ENCODE measurements at regions not wholly inside any gene's neighbourhood (a gene's known extent, or its start where the extent isn't known, plus 50 kb on each side); places are given as distances from the start of the nearest gene placed in this dataset.

DNA sequence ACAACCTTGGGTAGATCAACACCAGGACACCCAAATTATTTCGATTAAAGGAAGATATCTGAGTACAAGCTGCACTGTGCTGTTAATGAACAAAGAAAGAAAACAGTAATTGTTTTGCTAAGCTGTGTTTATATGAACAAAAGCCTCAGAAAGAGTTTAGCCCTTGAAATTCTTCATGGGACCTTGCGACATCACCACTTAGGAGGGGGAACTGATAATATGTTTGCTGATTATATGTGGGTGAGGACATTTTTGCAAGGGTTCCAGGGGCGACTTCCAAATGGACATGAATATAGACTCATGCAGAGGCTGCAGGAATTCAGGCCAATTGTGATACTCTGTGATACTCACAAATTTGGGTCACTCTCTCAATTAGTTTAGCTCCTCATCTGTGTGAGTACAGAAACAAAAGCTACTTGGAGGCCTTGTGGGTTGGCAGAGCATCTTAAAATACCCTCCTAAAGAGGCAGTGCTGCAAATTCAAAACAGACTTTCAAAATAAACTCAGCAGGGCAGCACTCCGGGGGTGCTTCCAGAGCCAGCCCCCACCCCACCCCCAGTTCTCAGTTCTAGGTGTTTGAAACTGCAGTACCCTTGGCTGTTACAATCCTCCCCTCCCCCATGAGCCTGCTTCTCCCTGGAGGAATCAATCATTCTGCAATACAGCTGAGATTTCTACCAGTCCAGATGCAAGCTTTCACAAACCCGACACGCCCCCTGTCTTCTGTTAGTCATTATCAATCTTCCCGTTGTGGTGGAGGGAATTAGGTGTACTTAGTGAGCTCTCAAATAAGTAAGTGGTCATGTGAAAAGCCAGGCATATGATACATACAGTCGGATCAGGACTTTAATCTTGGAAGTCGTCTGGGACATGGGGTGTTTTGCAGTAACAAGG is 97.0 kb upstream of the MBNL2 start:
- Histone ChIP-seq H3K27me3 (ENCODE audit: control insufficient read depth, insufficient read depth, low read length) (no peaks in the 10 kb centered on the region), H3K36me3 (ENCODE audit: control insufficient read depth, insufficient read depth, low read length) (no peaks in the 10 kb centered on the region), H3K4me3 (ENCODE audit: low read depth, low read length) (no peak overlapping the region)
- peak; percentile 56 for DNase-seq (ENCODE audit: low read depth)
- TF ChIP-seq, protein P1, sequence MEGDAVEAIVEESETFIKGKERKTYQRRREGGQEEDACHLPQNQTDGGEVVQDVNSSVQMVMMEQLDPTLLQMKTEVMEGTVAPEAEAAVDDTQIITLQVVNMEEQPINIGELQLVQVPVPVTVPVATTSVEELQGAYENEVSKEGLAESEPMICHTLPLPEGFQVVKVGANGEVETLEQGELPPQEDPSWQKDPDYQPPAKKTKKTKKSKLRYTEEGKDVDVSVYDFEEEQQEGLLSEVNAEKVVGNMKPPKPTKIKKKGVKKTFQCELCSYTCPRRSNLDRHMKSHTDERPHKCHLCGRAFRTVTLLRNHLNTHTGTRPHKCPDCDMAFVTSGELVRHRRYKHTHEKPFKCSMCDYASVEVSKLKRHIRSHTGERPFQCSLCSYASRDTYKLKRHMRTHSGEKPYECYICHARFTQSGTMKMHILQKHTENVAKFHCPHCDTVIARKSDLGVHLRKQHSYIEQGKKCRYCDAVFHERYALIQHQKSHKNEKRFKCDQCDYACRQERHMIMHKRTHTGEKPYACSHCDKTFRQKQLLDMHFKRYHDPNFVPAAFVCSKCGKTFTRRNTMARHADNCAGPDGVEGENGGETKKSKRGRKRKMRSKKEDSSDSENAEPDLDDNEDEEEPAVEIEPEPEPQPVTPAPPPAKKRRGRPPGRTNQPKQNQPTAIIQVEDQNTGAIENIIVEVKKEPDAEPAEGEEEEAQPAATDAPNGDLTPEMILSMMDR (IDR thresholded peaks at IDR 0.05; ENCODE audit: insufficient read depth, low read length, poor library complexity, severe bottlenecking), result no peak

DNA sequence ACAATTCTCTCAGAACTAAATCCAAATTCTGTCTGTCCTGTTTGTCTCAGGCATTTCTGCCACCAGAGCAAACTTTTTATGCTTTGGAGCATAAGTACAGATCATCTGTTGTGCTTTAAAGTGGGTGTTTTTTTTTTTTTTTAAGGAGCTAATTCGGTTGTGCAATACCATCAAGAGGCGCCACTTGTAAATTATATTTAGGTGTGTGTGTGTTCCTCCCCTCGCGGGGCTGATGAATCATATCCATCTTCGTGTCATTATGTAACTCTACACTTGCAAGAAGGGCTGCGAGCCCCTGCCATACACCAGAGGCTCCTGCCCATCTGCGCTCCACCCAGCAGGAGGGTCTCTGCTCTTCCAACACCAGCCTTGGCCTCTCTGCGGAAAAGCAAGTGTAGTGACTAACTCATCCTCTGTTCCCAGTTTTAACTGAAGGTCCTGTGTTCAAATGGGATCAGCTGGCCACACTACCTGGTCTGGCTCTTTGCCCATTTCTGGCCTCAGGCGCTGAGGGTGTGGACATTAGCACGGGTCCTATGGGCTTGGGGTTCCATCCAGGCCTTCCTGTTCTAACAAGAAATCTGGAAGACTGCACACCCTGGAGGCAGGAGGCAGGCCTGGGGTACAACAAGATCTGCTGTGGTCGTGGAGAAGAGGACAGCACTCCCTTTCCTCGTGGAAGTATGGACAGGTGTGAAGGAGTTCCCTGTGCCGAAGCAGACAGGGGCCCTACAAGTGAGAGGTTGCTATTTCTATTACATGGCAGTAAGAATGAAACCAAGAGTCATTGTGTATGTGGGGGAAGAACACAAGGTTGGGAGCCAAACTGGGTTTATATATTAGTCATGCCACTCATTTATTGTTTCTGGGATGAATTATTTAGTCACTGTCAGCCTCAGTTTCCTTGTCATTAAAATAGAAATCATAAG is 96.1 kb upstream of the MBNL2 start:
- no peak for DNase-seq (ENCODE audit: low read depth)
- H3K4me3 ChIP-seq (ENCODE audit: low read depth, low read length), result no peak overlapping the region

DNA sequence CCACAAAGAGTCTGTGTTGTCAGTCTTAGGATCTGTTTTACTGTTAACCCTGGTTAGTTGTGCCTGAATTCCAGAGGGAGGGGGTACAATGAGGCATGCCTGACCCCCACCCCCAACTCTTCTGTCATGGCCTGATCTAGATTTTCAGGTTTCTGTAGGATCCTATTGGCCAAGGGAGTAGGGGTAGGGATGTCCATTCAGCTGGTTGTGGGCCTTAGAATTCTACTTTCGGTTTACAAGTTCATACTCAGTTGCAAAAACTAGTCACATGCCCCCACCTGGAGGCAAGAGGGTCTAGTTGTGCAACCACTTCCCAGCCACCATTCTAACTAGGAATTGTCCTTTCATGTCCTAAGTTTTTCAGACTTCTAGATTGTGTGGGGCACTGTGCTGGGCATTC is 94.3 kb upstream of the MBNL2 start:
- Histone ChIP-seq H3K27me3 (ENCODE audit: control insufficient read depth, insufficient read depth, low read length) (no peaks in the 10 kb centered on the region), H3K4me3 (ENCODE audit: low read depth, low read length) (no peak overlapping the region), H3K36me3 (ENCODE audit: control insufficient read depth, insufficient read depth, low read length) (no peaks in the 10 kb centered on the region)
- TF ChIP-seq, protein P1 (IDR thresholded peaks at IDR 0.05; ENCODE audit: insufficient read depth, low read length, poor library complexity, severe bottlenecking), result no peak
- no peak for DNase-seq (ENCODE audit: low read depth)

More for the DNA sequence above, 96.1 kb upstream of the MBNL2 start:
- H3K27me3 ChIP-seq (ENCODE audit: control insufficient read depth, insufficient read depth, low read length), result no peaks in the 10 kb centered on the region
- no peaks in the 10 kb centered on the region for H3K36me3 ChIP-seq (ENCODE audit: control insufficient read depth, insufficient read depth, low read length)
- TF ChIP-seq, protein P1 (IDR thresholded peaks at IDR 0.05; ENCODE audit: insufficient read depth, low read length, poor library complexity, severe bottlenecking), result no peak

DNA sequence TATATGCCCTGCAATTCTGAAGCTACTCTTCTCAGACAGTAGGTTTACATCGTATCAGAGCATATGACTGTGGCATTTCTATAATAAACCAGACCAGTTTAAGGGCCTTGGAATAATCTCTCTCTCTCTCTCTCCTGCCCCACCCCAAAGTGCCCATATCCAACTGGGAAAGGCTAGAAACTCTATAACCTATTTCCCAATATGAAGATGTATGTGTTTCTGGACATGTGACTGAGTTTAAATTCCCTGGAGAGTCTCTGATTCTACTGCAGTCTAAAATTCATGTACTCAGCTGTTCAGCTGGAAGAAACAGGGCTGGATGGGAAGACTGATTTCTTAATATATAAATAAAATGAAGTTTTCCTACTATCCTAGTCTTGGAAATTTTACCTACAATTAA is 91.9 kb upstream of the MBNL2 start:
- TF ChIP-seq, protein P1 (IDR thresholded peaks at IDR 0.05; ENCODE audit: insufficient read depth, low read length, poor library complexity, severe bottlenecking), result no peak
- Histone ChIP-seq H3K36me3 (ENCODE audit: control insufficient read depth, insufficient read depth, low read length) (no peaks in the 10 kb centered on the region), H3K4me3 (ENCODE audit: low read depth, low read length) (no peak overlapping the region), H3K27me3 (ENCODE audit: control insufficient read depth, insufficient read depth, low read length) (no peaks in the 10 kb centered on the region)
- no peak for DNase-seq (ENCODE audit: low read depth)

DNA sequence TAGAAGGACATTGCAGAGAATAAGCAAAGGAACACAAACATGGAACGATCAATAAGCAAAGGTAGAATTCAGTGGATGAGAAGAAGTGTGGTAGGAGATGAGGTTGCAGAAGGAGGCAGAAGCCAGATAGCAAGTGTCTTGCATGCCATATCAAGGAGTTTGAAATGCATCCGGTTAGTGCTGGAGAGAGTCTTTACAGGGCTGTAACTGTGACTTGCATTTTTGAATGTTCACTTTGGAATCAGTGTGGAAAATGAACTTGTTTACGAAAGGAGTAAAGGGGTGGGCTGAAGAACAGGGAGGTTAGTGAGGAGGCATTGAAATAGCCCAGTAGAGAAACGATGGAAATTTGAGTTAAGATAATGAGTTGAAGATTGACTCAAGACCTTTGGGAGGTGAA is 90.7 kb upstream of the MBNL2 start:
- Histone ChIP-seq H3K4me3 (ENCODE audit: low read depth, low read length) (no peak overlapping the region), H3K27me3 (ENCODE audit: control insufficient read depth, insufficient read depth, low read length) (no peaks in the 10 kb centered on the region), H3K36me3 (ENCODE audit: control insufficient read depth, insufficient read depth, low read length) (no peaks in the 10 kb centered on the region)
- DNase-seq (ENCODE audit: low read depth), result no peak
- TF ChIP-seq, protein P1 (IDR thresholded peaks at IDR 0.05; ENCODE audit: insufficient read depth, low read length, poor library complexity, severe bottlenecking), result no peak
